ENCODE measurements at regions not wholly inside any gene's neighbourhood (a gene's known extent, or its start where the extent isn't known, plus 50 kb on each side); places are given as distances from the start of the nearest gene placed in this dataset.
"Not testable (repeated sequence)": the region's sequence is repeated elsewhere in the genome, so short reads cannot be mapped to it uniquely, and the experiment has no call there.

DNA sequence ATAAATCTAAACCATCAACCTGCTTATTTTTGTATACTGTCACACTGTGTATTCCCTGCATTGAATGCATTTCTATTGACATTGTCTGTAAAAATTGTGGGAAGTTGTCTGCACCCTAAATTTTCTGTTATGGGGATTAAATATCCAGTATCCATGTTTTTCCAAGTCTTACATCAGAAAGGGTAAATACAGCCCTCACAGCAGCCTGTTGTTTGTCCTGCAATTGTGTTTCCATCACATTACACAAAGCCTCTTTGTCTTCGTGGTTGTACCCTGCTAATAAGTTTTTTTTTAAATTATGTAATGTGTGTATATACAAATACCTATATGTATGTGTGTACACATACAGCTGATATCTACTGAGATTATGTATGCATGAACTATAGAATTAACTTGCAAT is 109.2 kb upstream of the PTPN20 start:
- H3K4me3 Mint-ChIP-seq; H3K36me3 Mint-ChIP-seq (ENCODE audit: low read depth); H3K9me3 Mint-ChIP-seq; intact Hi-C loops (cut with micrococcal nuclease); H3K4me1 Mint-ChIP-seq (ENCODE audit: low read depth); H3K27me3 Mint-ChIP-seq; H3K27ac Mint-ChIP-seq: not testable (repeated sequence)

DNA sequence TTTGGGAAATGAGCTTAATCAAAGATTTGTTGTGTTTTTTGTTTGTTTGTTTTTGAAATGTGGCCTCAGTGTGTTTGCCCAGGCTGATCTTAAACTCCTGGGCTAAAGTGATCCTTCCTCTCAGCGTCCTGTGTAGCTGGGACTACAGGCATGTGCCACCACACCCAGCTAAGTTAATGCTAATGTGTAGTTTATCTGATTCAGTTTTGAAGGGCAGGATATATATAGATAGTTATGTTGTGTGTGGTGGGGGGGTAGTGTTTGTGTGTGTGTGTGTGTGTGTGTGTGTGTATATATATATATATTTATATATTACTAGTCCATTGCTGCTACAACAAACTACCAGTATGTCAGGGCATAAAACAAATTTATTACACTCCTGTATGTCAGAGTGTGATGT is 108.1 kb upstream of the PTPN20 start:
- H3K9me3 Mint-ChIP-seq; H3K4me3 Mint-ChIP-seq; H3K4me1 Mint-ChIP-seq (ENCODE audit: low read depth); H3K36me3 Mint-ChIP-seq (ENCODE audit: low read depth); H3K27ac Mint-ChIP-seq; intact Hi-C loops (cut with micrococcal nuclease); H3K27me3 Mint-ChIP-seq: not testable (repeated sequence)

DNA sequence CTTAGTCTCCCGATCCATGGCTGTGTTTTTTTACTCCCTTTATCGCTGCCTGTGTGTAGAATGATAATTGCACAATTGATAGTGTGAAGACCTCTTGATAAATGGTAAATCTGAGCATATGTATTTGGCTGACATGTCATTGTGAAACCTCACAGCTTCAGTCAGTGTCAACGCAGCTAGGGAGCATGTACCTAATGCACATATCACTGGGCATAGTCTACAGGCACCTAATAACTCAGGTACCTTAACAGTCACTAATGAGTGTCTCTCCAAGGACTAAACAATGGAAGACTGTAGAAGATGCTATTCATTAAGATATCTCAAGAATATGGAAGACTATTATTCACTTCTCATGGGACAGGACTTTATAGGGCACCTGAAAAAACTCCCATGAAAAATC is 101.0 kb upstream of the PTPN20 start:
- H3K4me3 Mint-ChIP-seq; H3K27me3 Mint-ChIP-seq; intact Hi-C loops (cut with micrococcal nuclease); H3K27ac Mint-ChIP-seq; H3K4me1 Mint-ChIP-seq (ENCODE audit: low read depth); H3K36me3 Mint-ChIP-seq (ENCODE audit: low read depth); H3K9me3 Mint-ChIP-seq: not testable (repeated sequence)

DNA sequence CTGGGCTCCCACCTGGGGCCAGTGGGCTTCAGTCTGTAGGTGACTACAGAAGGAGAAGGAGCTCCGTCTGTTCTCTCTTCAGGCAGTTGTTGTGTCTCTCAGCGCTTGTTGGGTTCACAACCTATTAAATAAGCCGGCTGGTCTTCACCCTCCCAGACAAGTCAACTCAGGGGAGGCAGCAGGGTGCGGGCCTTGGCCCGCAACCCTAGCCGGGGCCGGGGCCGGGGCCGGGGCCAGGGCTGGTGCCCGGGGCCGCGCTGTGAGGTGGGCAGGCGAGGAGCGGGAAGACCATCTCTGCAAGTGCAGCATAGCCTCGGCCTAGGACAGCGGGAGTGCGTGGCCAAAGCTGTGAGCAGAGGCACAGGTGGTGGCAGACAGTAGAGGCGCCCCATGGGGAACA is 95.1 kb upstream of the PTPN20 start:
- intact Hi-C loops (cut with micrococcal nuclease); H3K27me3 Mint-ChIP-seq; H3K36me3 Mint-ChIP-seq (ENCODE audit: low read depth): not testable (repeated sequence)

DNA sequence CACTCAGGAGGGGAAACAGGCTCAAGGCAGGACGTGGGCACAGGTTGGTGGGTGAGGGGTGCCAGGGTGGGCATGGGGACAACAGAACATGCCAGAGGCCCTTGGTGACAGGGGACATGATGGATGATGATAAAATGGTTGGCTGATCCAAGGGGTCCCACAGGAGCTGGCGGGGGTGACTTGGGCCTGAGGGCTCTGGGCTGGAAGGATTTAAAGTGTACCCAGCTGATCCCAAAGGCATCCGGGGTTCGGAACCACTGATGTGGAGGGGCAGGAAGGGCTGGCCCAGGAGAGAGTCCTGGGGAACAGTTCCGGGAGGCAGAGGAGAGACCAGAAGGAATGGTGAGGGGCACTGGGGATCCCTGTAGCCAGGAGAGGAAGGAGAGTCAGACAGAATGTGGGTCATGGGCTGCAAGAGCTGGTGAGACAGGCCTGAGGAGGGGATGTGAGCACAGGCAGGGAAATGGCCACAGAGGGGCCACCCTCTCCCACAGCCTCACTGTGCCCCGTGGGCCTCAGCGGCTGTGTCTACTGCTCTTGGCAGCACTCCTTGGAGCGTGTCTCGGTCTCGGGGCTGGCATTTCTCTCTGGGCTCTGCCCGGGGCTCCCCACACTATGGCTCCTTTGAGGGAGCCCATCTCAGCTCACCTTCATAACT is 70.7 kb upstream of the PTPN20 start:
- H3K27ac Mint-ChIP-seq; H3K4me3 Mint-ChIP-seq; H3K36me3 Mint-ChIP-seq (ENCODE audit: low read depth); H3K9me3 Mint-ChIP-seq; intact Hi-C loops (cut with micrococcal nuclease); H3K27me3 Mint-ChIP-seq; H3K4me1 Mint-ChIP-seq (ENCODE audit: low read depth): not testable (repeated sequence)

More for the DNA sequence above, 95.1 kb upstream of the PTPN20 start:
- H3K4me3 Mint-ChIP-seq; H3K9me3 Mint-ChIP-seq; H3K27ac Mint-ChIP-seq; H3K4me1 Mint-ChIP-seq (ENCODE audit: low read depth): not testable (repeated sequence)

DNA sequence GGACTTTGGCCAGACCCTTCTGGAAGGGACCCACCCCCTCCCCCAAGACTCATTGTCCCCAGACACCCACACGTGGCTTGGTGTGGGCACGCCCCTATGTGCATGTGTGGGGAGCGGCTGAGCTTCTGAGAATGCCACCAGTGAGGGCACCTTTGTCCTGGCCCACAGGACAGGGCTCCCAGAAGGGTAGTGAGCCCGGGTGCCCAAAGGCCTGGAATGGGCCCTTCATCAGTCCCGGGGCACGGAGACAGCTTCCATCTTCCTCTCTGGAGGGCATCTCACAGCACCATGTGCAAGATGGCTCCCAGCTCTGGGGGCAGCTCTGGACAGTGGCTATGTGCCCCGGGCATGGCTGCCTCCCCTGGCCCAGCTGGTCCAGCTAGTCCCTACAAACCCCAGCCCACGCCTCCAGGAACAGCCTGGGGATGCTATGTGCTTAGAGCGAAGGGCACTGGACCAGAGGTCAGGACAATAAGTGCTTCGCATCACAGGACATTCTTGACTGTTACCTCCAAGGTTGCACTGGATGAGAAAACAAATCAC is 70.1 kb upstream of the PTPN20 start:
- H3K9me3 Mint-ChIP-seq; H3K36me3 Mint-ChIP-seq (ENCODE audit: low read depth); H3K4me1 Mint-ChIP-seq (ENCODE audit: low read depth); intact Hi-C loops (cut with micrococcal nuclease); H3K27me3 Mint-ChIP-seq; H3K27ac Mint-ChIP-seq; H3K4me3 Mint-ChIP-seq: not testable (repeated sequence)

DNA sequence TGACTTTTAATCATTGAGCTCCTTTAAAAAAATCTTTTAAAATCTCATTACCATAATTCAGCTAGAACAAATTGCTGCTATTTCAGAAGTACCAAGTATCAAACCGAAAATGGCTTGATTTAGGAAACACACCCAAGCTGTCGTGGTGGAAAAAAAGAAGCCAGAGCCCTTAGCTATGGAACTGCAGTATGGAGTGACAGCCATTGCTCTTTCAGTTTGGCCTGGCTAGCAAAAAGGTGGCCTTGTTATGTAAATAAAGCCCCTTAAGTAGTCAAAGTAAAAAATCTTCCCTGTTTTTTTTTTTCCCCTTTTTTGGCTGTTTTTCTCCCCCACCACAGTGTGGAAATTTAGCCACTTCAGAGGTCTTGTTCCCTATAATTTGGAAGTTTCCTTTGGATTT is 66.0 kb upstream of the PTPN20 start:
- H3K9me3 Mint-ChIP-seq; H3K4me1 Mint-ChIP-seq (ENCODE audit: low read depth); H3K27ac Mint-ChIP-seq; intact Hi-C loops (cut with micrococcal nuclease); H3K36me3 Mint-ChIP-seq (ENCODE audit: low read depth); H3K4me3 Mint-ChIP-seq; H3K27me3 Mint-ChIP-seq: not testable (repeated sequence)

DNA sequence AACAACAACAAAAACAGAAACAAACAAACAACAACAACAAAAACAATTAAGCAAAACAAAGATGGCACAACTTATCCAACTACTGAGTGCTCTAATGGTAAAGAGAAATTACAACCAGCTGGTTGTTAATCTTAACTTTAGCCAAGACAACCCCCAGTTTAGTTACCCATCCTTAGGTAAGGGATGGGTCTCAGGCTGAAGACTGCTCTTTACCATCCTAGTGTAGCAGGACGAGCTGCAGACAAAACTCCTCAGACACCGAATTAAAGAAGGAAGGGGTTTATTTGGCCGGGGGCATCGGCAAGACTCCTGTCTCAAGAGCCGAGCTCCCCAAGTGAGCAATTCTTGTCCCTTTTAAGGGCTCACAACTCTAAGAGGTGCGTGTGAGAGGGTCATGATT is 65.6 kb upstream of the PTPN20 start:
- intact Hi-C loops (cut with micrococcal nuclease); H3K27me3 Mint-ChIP-seq; H3K27ac Mint-ChIP-seq; H3K36me3 Mint-ChIP-seq (ENCODE audit: low read depth); H3K4me3 Mint-ChIP-seq; H3K9me3 Mint-ChIP-seq; H3K4me1 Mint-ChIP-seq (ENCODE audit: low read depth): not testable (repeated sequence)

DNA sequence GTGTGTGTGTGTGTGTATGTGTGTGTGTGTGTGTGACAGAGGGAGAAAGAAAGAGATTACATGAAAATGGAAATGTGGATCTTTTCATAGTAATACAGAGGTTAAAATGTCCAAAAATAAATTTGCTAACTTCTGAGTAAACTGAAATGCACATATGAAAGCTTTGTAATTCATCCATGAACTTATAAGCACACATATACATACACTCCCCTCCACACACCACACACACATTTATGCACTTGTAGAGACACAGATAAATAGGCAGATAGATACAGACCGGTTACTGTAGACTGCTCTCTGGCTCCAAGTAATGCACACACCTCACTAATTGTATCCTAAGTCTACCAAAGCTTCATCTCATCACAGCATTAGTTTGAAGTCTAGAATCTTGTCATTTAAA is 50.5 kb upstream of the PTPN20 start:
- H3K9me3 Mint-ChIP-seq; H3K4me3 Mint-ChIP-seq; intact Hi-C loops (cut with micrococcal nuclease); H3K4me1 Mint-ChIP-seq (ENCODE audit: low read depth); H3K27ac Mint-ChIP-seq; H3K27me3 Mint-ChIP-seq; H3K36me3 Mint-ChIP-seq (ENCODE audit: low read depth): not testable (repeated sequence)
